HUES64 (cell line): ENCODE measurements at regions not wholly inside any gene's neighbourhood (a gene's known extent, or its start where the extent isn't known, plus 50 kb on each side); places are given as distances from the start of the nearest gene placed in this dataset.
"Not testable (repeated sequence)": the region's sequence is repeated elsewhere in the genome, so short reads cannot be mapped to it uniquely, and the experiment has no call there.

Source experiments
- H3K27ac ChIP-seq: 2 replicates; pipeline ENCODE4 v1.7.0; 2013; ENCODE audit warnings: low read depth, low read length, inconsistent platforms
- H3K27me3 ChIP-seq: 2 replicates; pipeline ENCODE4 v1.6.1; 2013; ENCODE audit warnings: mild to moderate bottlenecking, low read length; ENCODE audit not compliant: insufficient read depth
- H3K36me3 ChIP-seq: 2 replicates; pipeline ENCODE4 v1.6.1; 2013; ENCODE audit warnings: mild to moderate bottlenecking, low read length; ENCODE audit not compliant: insufficient read depth
- H3K4me1 ChIP-seq: 2 replicates; pipeline ENCODE4 v1.6.1; 2013; ENCODE audit warnings: mild to moderate bottlenecking, low read length, moderate library complexity; ENCODE audit not compliant: insufficient read depth
- H3K4me3 ChIP-seq: 2 replicates; pipeline ENCODE4 v1.5.1; 2013; ENCODE audit warnings: mild to moderate bottlenecking, low read length, moderate library complexity
- H3K9ac ChIP-seq: 2 replicates; pipeline ENCODE4 v1.6.1; 2013; ENCODE audit warnings: mild to moderate bottlenecking, low read depth, low read length
- H3K9me3 ChIP-seq: 2 replicates; pipeline ENCODE4 v1.6.1; 2013; ENCODE audit warnings: low read depth, low read length; ENCODE audit not compliant: insufficient read depth
- WGBS: fragments of 150-250, 120-280 bp; methylation state at CpG from one replicate; pipeline ENCODE4 v1.1.7; 2013; ENCODE audit warnings: missing lambda C conversion rate; 5-methylcytosine and 5-hydroxymethylcytosine counted together

DNA sequence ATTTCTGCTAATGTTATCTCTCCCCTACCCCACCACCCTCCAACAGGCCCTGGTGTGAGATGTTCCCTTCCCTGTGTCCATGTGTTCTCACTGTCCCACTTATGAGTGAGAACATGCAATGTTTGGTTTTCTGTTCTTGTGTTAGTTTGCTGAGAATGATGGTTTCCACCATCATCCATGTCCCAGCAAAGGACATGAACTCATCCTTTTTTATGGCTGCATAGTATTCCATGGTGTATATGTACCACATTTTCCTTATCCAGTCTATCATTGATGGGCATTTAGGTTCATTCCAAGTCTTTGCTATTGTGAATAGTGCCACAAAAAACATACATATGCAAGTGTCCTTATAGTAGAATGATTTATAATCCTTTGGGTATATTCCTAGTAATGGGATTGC is 104.5 kb downstream of the ZNF33B start:
- peaks cover 48% of the 10 kb centered on the region for H3K9me3 ChIP-seq
- H3K4me1 ChIP-seq, result not testable (repeated sequence)

DNA sequence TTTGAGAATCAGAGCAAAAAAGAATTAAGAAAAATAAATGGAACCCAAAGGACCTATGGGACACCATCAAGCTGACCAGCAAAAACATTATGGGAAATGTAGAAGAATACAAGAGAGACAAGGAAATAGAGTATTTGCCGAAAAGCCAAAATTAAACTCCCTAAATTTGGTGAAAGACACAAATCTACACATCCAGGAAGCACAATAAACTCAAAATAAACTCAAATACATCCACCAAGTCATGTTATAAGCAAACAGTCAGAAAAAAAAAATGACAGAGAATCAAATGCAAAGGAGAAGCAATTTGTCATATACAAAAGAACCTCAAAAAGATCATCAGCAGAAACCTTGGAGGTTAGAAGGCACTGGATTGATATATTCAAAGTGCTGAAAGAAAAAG is 105.4 kb downstream of the ZNF33B start:
- Histone ChIP-seq H3K9ac (no peak overlapping the region), H3K9me3 (peaks cover 40% of the 10 kb centered on the region), H3K36me3 (no peaks in the 10 kb centered on the region), H3K4me3 (no peak overlapping the region), H3K27ac (no peak overlapping the region), H3K4me1 (no peaks in the 10 kb centered on the region), H3K27me3 (no peaks in the 10 kb centered on the region)
- WGBS, result 75% methylated on average over 1 of the region's 1 CpG

More for the DNA sequence above, 104.5 kb downstream of the ZNF33B start:
- not testable (repeated sequence) for H3K27ac ChIP-seq, H3K9ac ChIP-seq, H3K36me3 ChIP-seq, H3K27me3 ChIP-seq, H3K4me3 ChIP-seq

DNA sequence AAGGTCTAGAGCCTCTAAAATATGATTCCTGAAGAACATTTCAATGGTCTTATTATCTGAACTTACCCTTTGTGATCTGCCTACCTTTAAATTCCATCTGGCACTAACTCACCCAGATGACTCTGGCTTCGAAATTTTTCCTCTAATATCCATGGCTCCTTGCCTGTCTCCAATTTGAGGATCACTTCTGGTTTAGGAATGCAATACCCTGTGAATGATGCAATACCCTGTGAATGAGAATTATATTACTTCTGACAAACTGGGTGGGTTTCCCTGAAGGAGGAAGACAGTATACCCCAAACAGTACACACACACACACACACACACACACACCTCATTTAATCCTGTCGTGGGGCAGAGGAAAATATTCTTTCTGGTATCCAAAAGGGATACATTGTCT is 115.3 kb downstream of the ZNF33B start:
- peaks cover 77% of the 10 kb centered on the region for H3K9me3 ChIP-seq
- no peak overlapping the region for H3K27ac ChIP-seq
- 96% methylated on average over 2 of the region's 2 CpGs for WGBS
- peaks cover 59% of the 10 kb centered on the region for H3K36me3 ChIP-seq
- no peaks in the 10 kb centered on the region for H3K27me3 ChIP-seq
- H3K9ac ChIP-seq, result no peak overlapping the region
- H3K4me1 ChIP-seq, result no peaks in the 10 kb centered on the region
- H3K4me3 ChIP-seq, result no peak overlapping the region

DNA sequence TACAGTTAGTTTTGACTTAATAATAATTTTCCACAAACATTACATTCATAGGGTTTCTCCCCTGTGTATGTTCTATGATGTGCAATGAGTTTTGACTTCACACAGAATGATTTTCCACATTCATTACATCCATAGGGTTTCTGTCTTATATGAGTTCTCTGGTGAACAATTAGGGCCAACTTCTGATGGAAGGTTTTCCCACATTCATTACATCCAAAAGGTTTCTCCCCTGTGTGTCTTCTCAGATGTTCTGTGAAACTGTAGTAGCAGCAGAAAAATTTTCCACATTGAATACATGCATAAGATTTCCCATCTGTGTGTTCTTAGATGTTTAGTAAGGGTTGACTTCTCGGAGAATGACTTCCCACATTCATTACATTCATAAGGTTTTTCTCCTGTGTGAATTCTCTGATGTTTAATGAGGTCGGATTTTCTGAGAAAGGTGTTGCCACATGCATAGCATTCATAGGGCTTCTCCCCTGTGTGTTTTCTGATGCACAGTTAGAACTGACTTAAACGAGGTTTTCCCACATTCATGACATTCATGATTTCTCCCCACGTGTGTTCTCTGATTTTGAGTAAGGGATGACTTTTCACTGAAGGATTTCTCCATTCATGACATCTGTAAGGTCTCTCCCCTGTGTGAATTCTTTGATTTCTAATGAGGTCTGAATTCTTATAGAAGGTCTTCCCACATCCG is 118.5 kb downstream of the ZNF33B start:
- peaks cover 100% of the 10 kb centered on the region for H3K9me3 ChIP-seq
- H3K27ac ChIP-seq, result no peak overlapping the region
- no peaks in the 10 kb centered on the region for H3K27me3 ChIP-seq
- 92% methylated on average over 3 of the region's 5 CpGs for WGBS
- H3K9ac ChIP-seq, result no peak overlapping the region
- no peaks in the 10 kb centered on the region for H3K4me1 ChIP-seq
- no peak overlapping the region for H3K4me3 ChIP-seq
- H3K36me3 ChIP-seq, result peaks cover 59% of the 10 kb centered on the region

DNA sequence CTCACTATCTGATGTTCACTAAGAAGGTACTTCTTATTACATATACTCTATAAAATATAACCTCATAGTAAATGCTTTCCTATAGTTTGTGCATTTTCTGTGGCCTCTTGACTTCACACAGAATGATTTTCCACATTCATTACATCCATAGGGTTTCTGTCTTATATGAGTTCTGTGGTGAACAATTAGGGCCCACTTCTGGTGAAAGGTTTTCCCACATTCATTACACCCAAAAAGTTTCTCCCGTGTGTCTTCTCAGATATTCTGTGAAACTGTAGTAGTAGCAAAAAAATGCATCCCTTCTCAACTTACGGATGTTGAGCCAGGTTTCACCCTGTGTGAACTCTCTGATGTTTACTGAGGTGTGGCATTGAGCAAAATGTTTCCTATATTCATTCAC is 119.3 kb downstream of the ZNF33B start:
- Histone ChIP-seq H3K36me3 (peaks cover 51% of the 10 kb centered on the region), H3K4me3 (peak overlapping the region; percentile 21; the same call in 1 of the 2 replicates), H3K9ac (no peak overlapping the region), H3K9me3 (peaks cover 100% of the 10 kb centered on the region), H3K27me3 (no peaks in the 10 kb centered on the region), H3K4me1 (no peaks in the 10 kb centered on the region), H3K27ac (no peak overlapping the region)
- WGBS, result 100% methylated on average over 1 of the region's 2 CpGs

DNA sequence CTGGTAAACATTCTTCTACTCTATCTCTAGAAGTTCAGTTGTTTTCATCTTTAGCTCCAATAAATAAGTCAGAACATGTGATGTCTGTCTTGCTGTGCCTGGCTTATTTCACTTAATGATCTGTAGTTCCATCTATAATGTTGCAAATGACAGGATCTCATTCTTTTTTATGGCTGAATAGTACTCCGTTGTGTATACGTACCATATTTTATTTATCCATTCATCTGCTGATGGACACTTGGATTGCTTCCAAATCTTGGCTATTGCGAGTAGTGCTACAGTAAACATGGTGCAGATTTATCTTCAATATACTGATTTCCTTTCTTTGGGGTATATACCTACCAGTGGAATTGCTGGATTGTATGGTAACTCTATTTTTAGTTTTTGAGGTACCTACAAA is 124.4 kb downstream of the ZNF33B start:
- no peak overlapping the region for H3K9ac ChIP-seq
- H3K27ac ChIP-seq, result no peak overlapping the region
- 98% methylated on average over 3 of the region's 3 CpGs for WGBS
- H3K27me3 ChIP-seq, result no peaks in the 10 kb centered on the region
- 0 out of 2 replicates have a peak, but pooled peaks cover under 1% of the 10 kb centered on the region for H3K36me3 ChIP-seq
- H3K4me1 ChIP-seq, result no peaks in the 10 kb centered on the region
- H3K4me3 ChIP-seq, result no peak overlapping the region
- peaks cover 92% of the 10 kb centered on the region for H3K9me3 ChIP-seq

DNA sequence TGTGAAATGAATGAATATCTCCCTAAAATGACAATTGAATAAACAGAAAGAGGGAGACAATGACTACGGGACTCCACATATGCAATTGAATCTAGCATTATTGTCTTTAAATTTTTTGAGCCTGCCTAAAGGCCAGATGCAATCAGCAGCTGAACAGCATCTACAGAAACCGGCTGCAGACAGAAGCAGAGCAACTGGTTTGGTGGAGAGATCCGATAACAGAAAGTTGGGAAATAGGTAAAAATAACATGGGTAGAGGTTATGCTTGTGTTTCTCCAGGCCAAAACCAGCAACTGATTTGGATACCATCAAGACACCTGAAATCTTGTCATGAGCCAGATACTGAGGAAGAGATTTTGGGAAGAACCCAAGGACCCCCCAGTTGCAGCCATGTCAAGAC is 146.6 kb downstream of the ZNF33B start:
- no peak overlapping the region for H3K27ac ChIP-seq
- H3K9me3 ChIP-seq, result peaks cover 89% of the 10 kb centered on the region
- WGBS, result 87% methylated on average over 3 of the region's 3 CpGs
- H3K27me3 ChIP-seq, result no peaks in the 10 kb centered on the region
- H3K4me3 ChIP-seq, result no peak overlapping the region
- H3K9ac ChIP-seq, result no peak overlapping the region
- no peaks in the 10 kb centered on the region for H3K36me3 ChIP-seq
- no peaks in the 10 kb centered on the region for H3K4me1 ChIP-seq

DNA sequence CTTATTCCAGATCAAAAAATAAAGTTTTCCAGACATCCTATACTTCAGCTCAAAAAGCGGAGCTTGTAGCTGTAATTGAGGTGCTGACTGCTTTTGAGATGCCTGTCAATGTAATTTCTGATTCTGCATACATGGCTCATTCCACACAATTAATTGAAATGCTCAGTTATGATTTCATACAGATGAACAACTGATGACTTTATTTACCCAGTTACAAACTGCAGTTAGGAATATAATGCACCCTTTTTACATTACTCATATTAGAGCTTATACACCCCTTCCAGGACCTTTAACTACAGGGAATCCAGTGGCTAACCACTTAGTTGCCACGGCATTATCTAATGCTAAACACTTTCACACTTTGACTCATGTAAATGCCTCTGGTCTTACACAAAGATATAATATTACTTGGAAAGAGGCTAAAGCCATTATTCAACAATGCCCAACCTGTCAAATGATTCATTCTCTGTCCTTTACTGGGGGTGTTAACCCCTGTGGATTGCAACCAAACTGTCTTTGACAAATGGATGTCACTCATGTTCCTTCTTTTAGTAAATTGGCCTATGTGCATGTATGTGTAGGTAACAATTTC is 147.3 kb downstream of the ZNF33B start:
- Histone ChIP-seq H3K27me3 (no peaks in the 10 kb centered on the region), H3K9ac (no peak overlapping the region), H3K36me3 (no peaks in the 10 kb centered on the region), H3K9me3 (peaks cover 91% of the 10 kb centered on the region), H3K4me3 (no peak overlapping the region), H3K27ac (no peak overlapping the region), H3K4me1 (no peaks in the 10 kb centered on the region)
- WGBS, result 81% methylated on average over 2 of the region's 2 CpGs

DNA sequence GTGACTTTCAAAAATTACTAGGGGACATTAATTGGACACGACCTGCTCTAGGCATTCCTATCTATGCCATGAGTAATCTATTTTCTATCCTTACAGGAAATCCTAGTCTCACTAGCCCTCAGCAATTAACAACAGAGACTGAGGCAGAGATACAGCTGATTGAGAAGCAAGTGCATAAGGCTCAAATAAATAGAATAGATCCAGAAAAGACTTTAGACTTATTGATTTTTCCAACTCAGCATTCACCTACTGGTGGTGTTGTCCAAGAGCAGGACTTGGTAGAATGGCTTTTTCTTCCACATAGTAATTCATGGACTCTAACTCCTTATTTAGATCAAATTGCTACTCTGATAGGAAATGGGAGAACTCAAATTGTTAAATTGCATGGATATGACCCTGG is 148.0 kb downstream of the ZNF33B start:
- Histone ChIP-seq H3K4me1 (no peaks in the 10 kb centered on the region), H3K9me3 (peaks cover 94% of the 10 kb centered on the region), H3K27me3 (no peaks in the 10 kb centered on the region), H3K4me3 (no peak overlapping the region), H3K27ac (no peak overlapping the region), H3K9ac (no peak overlapping the region), H3K36me3 (no peaks in the 10 kb centered on the region)
- 15% methylated on average over 1 of the region's 1 CpG for WGBS

DNA sequence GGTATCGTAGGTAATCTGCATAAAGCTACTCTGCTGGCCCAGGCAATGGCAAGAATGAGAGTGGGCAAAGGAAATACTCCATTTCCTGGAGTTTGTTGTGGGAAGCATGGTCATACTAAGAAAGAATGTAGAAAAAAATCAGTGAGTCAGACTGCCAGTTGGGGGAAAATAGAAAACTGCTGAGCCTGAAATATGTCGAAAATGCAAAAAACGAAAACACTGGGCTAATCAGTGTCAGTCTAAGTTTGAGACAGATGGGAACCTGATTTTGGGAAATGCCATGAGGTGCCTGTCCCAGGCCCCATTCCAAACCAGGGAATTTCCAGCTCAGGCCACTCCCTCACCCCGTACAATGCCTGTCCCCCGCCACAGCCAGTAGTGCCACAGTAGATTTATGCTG is 150.0 kb downstream of the ZNF33B start:
- H3K9ac ChIP-seq, result no peak overlapping the region
- no peaks in the 10 kb centered on the region for H3K36me3 ChIP-seq
- H3K4me1 ChIP-seq, result no peaks in the 10 kb centered on the region
- H3K9me3 ChIP-seq, result peaks cover 91% of the 10 kb centered on the region
- no peak overlapping the region for H3K27ac ChIP-seq
- no peaks in the 10 kb centered on the region for H3K27me3 ChIP-seq
- H3K4me3 ChIP-seq, result no peak overlapping the region
- 67% methylated on average over 5 of the region's 5 CpGs for WGBS

DNA sequence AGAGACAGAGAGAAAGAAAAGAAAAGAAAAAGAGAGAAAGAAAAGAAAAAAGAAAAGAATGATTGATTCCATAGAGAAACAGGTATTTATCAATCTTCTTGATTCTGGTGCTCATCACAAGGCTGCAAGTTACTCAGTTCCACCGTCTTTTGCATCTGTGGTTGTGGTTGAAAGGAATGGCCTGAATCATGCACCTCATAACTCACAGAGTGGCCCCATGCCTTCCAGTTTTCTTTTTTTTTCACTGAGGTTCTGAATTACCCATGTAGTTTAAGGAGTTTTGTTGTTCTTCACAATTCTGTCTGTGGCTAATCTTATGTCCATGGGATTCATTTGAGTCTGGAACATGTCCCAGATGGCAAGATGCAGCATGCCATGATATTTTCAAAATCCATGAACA is 156.0 kb downstream of the ZNF33B start:
- no peak overlapping the region for H3K4me3 ChIP-seq
- no peaks in the 10 kb centered on the region for H3K36me3 ChIP-seq
- H3K4me1 ChIP-seq, result no peaks in the 10 kb centered on the region
- H3K27ac ChIP-seq, result no peak overlapping the region
- WGBS, result 83% methylated on average over 1 of the region's 1 CpG
- no peaks in the 10 kb centered on the region for H3K27me3 ChIP-seq
- no peak overlapping the region for H3K9ac ChIP-seq
- H3K9me3 ChIP-seq, result peaks cover 91% of the 10 kb centered on the region

DNA sequence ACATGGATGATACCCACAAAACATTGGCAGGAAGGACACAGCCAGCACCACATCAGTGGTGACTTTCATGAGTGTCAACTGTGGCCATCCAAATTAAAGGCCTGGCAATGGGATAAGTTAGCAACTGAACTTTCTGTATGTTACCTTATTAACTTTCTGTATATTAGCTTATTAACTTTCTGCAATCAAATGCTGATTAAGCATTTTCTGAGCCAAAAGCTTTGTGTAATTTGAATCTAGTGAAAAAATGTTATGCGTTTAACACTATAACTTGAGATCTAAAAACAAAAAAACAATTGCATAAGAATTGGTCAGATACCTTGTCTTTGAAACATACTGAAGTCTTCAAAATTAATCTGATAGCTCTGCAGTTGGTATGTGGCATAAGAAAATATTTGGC is 159.3 kb downstream of the ZNF33B start:
- WGBS, result 100% methylated on average over 1 of the region's 1 CpG
- Histone ChIP-seq H3K9ac (no peak overlapping the region), H3K27ac (no peak overlapping the region), H3K36me3 (no peaks in the 10 kb centered on the region), H3K4me1 (no peaks in the 10 kb centered on the region), H3K9me3 (peaks cover 95% of the 10 kb centered on the region), H3K4me3 (no peak overlapping the region), H3K27me3 (no peaks in the 10 kb centered on the region)
